Thyroid gland (tissue), 4 donors: ENCODE measurements at regions not wholly inside any gene's neighbourhood (a gene's known extent, or its start where the extent isn't known, plus 50 kb on each side); places are given as distances from the start of the nearest gene placed in this dataset.

ENCODE experiments used
- DNase-seq, 2 donors: peaks; one replicate each; pipeline ENCODE4 v3.0.0-alpha.2; 2019
- H3K27ac ChIP-seq, 3 donors: fragments of 200-600 bp; sonication (generic); 1 replicate in 2 of 3; 2 replicates in 1 of 3; pipeline ENCODE4 v1.5.1; 2016 to 2019; ENCODE audit warnings: mild to moderate bottlenecking in 1 of 3, moderate library complexity in 1 of 3
- H3K27me3 ChIP-seq: fragments of 200-600 bp; sonication (generic); one replicate; pipeline ENCODE4 v1.5.1; 2019
- H3K36me3 ChIP-seq, 2 donors: fragments of 200-600 bp; sonication (generic); one replicate each; pipeline ENCODE4 v1.5.1; 2016 to 2019
- H3K4me1 ChIP-seq, 2 donors: fragments of 200-600 bp; sonication (generic); one replicate each; pipeline ENCODE4 v1.5.1; 2017 to 2019
- H3K4me3 ChIP-seq, 3 donors: fragments of 200-600 bp; sonication (generic); replicated peaks in 1 of 3; 1 replicate in 2 of 3; 2 replicates in 1 of 3; pipeline ENCODE4 v1.5.1; 2016; ENCODE audit warnings: mild to moderate bottlenecking in 1 of 3
- H3K9me3 ChIP-seq: fragments of 200-600 bp; sonication (generic); one replicate; pipeline ENCODE4 v1.5.1; 2017
- POLR2A ChIP-seq, 2 donors: fragments of 450-650 bp; IDR thresholded peaks; one replicate each; pipeline ENCODE4 v1.6.1; 2017; ENCODE audit warnings: antibody characterized with exemption in 2 of 2, mild to moderate bottlenecking in 2 of 2, moderate library complexity in 1 of 2
- WGBS, 2 donors: methylation state at CpG; one replicate each; pipeline ENCODE4 v1.1.5; 2017; 5-methylcytosine and 5-hydroxymethylcytosine counted together
- intact Hi-C: fragments of 100-400 bp; cut with DNase I; formaldehyde crosslinking; loops from one replicate; pipeline ENCODE4 v1.15.1; 2023
- TF ChIP-seq, protein P1 (sequence below), 6 experiments: fragments of 200-600 bp in 3 of 6; fragments of 450-650 bp in 3 of 6; sonication (generic) in 3 of 6; IDR thresholded peaks; one replicate each; pipeline ENCODE4 v1.5.1; 2016 to 2019; ENCODE audit warnings: antibody characterized with exemption in 6 of 6, mild to moderate bottlenecking in 2 of 6, inconsistent platforms in 1 of 6, moderate library complexity in 1 of 6

DNA sequence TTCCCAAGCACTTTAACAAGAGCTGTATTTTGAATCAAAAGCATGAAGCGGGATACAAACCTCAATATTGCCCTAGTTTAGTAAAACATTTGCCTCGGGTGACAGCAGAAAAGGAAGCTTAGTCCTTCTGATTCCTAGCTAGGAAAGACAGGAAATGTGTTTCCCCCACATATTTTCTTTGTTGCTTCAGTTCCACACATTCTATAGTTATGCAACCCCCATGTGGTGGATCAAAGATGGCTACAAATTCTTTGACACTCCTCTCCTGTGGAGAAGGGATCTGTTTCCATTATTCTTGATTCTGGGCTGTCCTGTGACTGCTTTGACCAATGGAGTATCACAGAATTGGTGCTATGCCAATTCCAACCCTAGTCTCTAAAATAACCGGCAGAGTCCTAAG lies 89.1 kb upstream of the SLC30A5 start:
- Histone ChIP-seq H3K4me3 (no peak overlapping the region), H3K27ac (no peak overlapping the region), H3K36me3 (no peaks in the 10 kb centered on the region), H3K27me3 (no peaks in the 10 kb centered on the region), H3K9me3 (no peaks in the 10 kb centered on the region), H3K4me1 (no peaks in the 10 kb centered on the region)
- intact Hi-C loops, result no loop called here
- DNase-seq, result no peak
- TF ChIP-seq, protein P1, sequence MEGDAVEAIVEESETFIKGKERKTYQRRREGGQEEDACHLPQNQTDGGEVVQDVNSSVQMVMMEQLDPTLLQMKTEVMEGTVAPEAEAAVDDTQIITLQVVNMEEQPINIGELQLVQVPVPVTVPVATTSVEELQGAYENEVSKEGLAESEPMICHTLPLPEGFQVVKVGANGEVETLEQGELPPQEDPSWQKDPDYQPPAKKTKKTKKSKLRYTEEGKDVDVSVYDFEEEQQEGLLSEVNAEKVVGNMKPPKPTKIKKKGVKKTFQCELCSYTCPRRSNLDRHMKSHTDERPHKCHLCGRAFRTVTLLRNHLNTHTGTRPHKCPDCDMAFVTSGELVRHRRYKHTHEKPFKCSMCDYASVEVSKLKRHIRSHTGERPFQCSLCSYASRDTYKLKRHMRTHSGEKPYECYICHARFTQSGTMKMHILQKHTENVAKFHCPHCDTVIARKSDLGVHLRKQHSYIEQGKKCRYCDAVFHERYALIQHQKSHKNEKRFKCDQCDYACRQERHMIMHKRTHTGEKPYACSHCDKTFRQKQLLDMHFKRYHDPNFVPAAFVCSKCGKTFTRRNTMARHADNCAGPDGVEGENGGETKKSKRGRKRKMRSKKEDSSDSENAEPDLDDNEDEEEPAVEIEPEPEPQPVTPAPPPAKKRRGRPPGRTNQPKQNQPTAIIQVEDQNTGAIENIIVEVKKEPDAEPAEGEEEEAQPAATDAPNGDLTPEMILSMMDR (IDR thresholded peaks at IDR 0.05), result no peak
- TF ChIP-seq POLR2A (IDR thresholded peaks at IDR 0.05), result no peak
- 74 to 80% methylated on average over 3 of the region's 3 CpGs for WGBS, 2 donors

DNA sequence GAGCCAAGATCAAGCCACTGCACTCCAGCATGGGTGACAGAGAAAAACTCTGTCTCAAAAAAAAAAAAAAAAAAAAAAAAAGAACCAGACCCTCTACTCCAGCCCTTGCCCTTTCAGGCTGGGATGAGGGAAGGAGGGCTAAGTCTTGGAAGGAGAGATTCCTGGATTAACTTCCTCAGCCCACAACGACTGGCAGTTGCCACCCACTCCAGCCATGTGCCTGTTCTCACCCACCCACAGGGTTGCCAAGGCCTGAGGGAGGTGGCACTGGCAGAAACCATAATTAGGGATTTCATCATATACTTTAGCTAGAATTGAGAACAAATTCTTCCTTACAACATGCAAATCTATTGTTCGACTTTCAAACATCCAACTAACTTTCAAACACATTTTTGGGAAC lies 87.8 kb upstream of the SLC30A5 start:
- Histone ChIP-seq H3K9me3 (no peaks in the 10 kb centered on the region), H3K4me3 (no peak overlapping the region), H3K36me3 (no peaks in the 10 kb centered on the region), H3K27ac (no peak overlapping the region), H3K27me3 (no peaks in the 10 kb centered on the region), H3K4me1 (no peaks in the 10 kb centered on the region)
- TF ChIP-seq, protein P1 (IDR thresholded peaks at IDR 0.05), result no peak
- TF ChIP-seq POLR2A (IDR thresholded peaks at IDR 0.05), result no peak
- intact Hi-C loops, result no loop called here
- DNase-seq, result no peak
- WGBS, 2 donors, result 80 to 89% methylated on average over 2 of the region's 2 CpGs

DNA sequence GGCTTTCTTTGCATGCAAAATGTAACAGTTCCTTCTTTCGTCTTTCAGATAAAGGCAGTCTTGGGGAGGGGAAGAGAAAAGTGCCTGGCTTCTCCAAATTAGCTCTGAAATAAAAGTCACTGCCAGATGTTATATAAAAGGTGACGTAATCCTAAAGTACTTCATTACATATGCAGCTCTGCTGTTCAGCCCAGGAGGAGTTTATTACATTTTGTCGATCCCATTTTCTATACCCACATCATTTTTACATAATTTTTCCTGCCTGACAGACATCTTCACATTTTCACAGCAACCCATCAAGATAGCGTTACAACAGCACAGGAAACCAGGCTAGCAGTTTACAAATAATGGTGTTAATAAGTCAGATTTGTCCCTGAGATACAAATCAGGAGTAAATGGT lies 86.7 kb upstream of the SLC30A5 start:
- Histone ChIP-seq H3K27me3 (no peaks in the 10 kb centered on the region), H3K36me3 (no peaks in the 10 kb centered on the region), H3K4me3 (no peak overlapping the region), H3K27ac (no peak overlapping the region), H3K9me3 (no peaks in the 10 kb centered on the region), H3K4me1 (no peaks in the 10 kb centered on the region)
- intact Hi-C loops, result no loop called here
- no peak for DNase-seq
- TF ChIP-seq POLR2A (IDR thresholded peaks at IDR 0.05), result no peak
- TF ChIP-seq, protein P1 (IDR thresholded peaks at IDR 0.05), result no peak
- WGBS, 2 donors, result 69 to 70% methylated on average over 4 of the region's 4 CpGs

DNA sequence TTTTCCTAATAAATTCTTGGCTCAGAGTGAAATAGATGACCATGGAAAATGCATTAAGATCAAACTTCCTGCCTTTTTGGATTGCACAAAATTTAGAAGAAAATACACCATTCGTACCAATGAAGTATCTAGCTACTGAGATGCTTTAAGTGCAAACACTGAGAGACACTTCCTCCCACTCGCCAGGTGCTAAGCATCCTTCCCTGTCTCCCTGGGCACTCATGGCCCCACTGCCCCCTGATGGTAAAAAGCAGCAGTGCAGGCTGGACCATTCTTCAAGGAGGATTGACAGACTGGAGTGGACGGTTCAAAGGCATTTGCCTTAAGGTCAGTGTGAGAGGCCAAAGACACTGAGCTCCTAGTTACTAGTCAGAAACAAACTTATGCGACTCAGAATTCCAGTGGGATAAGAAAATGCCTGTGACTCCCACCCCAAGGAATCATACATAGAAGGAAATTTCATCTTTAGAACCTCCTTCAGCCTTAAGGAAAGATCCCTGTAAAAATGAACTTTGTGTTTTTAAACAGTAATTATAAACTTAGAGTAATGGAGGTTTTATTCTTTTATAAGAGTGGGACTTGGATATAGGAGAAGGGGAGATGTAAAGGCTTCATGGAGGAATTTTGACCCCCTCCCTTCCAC lies 86.0 kb upstream of the SLC30A5 start:
- H3K36me3 ChIP-seq, result no peaks in the 10 kb centered on the region
- TF ChIP-seq, protein P1 (IDR thresholded peaks at IDR 0.05), result peak; percentile 35 to 71 (median 40)
- TF ChIP-seq POLR2A (IDR thresholded peaks at IDR 0.05), result no peak
- intact Hi-C loops, result no loop called here
- H3K4me3 ChIP-seq, result no peak overlapping the region
- no peaks in the 10 kb centered on the region for H3K4me1 ChIP-seq
- H3K27ac ChIP-seq, result no peak overlapping the region
- no peaks in the 10 kb centered on the region for H3K27me3 ChIP-seq
- DNase-seq, result peak; percentile 38 to 55
- H3K9me3 ChIP-seq, result no peaks in the 10 kb centered on the region
- WGBS, 2 donors, result 23 to 24% methylated on average over 4 of the region's 4 CpGs

DNA sequence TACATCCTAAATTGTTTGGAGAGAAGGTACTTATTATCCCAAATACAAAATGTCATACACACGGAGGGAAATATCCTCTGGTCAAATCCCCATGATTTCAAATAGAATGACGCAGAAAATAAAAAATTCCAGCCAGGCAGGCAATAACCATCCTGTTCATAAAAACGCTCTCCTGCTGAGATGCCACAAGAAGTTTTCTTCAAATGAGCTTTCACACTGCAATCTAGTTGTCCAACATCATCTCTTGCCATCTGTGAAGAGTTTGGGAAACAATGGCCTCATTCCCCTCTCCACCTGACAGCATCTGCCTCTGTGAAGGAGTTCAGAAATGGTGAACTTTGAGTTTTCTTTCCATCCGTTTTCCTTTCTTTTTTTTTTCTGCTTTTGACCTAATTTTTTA lies 83.3 kb upstream of the SLC30A5 start:
- Histone ChIP-seq H3K9me3 (no peaks in the 10 kb centered on the region), H3K27ac (no peak overlapping the region), H3K4me1 (no peaks in the 10 kb centered on the region), H3K27me3 (no peaks in the 10 kb centered on the region), H3K36me3 (no peaks in the 10 kb centered on the region), H3K4me3 (no peak overlapping the region)
- 88 to 90% methylated on average over 4 of the region's 4 CpGs for WGBS, 2 donors
- TF ChIP-seq POLR2A (IDR thresholded peaks at IDR 0.05), result no peak
- TF ChIP-seq, protein P1 (IDR thresholded peaks at IDR 0.05), result no peak
- DNase-seq, result no peak
- intact Hi-C loops, result no loop called here
